ENCODE measurements at regions not wholly inside any gene's neighbourhood (a gene's known extent, or its start where the extent isn't known, plus 50 kb on each side); places are given as distances from the start of the nearest gene placed in this dataset.

DNA sequence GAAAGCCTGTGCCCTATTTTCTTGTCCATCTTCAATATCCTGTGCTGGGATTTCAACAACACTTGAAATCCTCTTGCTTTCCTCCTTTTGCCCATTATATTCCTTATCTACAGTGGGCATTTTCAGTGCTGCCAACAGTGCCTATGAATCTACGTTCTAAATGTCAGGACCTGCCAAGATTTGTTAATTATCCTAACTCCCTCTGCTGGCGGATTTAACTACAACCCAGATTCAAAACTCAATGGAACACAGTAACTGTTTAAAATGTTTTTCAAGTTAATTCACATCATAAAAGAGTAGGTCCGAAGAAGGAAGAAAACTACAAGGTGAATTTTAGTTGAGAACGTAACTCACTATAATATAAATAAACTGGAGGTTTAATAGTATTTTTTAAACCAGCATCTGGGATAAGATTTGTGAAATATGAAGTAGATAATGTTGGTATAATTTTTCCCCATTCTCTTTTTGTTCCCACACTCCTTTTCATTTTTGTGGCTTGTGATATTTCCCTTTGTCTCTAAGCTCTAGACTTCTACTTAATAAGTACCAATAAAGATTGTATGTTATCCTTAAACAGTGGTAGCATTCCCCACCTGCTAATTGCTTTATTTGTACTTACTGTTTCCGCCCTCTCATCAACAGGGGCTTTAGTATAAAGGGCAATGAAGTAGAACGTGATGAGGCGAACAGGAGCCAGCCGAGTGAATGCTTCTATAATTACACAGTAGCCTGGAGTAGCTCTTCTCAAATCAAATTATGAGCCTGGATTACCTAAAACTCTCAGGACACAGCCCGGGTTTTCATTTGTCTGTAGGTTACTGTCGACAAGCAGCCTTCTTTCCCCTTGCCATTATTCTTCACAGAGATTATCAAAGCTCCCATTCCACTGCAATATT lies 302.5 kb upstream of the ATP11B start:
- DNase-seq (ENCODE audit: low read depth in 1 of 2, low spot score in 1 of 2) = peak; percentile 11 to 33
- Histone ChIP-seq H3K4me3 (no peak overlapping the region), H3K27me3 (no peaks in the 10 kb centered on the region), H3K27ac (no peak overlapping the region), H3K9me3 (ENCODE audit: low read depth) (no peaks in the 10 kb centered on the region), H3K4me1 (ENCODE audit: low read depth) (no peaks in the 10 kb centered on the region), H3K36me3 (no peaks in the 10 kb centered on the region)
- TF ChIP-seq, protein P1, sequence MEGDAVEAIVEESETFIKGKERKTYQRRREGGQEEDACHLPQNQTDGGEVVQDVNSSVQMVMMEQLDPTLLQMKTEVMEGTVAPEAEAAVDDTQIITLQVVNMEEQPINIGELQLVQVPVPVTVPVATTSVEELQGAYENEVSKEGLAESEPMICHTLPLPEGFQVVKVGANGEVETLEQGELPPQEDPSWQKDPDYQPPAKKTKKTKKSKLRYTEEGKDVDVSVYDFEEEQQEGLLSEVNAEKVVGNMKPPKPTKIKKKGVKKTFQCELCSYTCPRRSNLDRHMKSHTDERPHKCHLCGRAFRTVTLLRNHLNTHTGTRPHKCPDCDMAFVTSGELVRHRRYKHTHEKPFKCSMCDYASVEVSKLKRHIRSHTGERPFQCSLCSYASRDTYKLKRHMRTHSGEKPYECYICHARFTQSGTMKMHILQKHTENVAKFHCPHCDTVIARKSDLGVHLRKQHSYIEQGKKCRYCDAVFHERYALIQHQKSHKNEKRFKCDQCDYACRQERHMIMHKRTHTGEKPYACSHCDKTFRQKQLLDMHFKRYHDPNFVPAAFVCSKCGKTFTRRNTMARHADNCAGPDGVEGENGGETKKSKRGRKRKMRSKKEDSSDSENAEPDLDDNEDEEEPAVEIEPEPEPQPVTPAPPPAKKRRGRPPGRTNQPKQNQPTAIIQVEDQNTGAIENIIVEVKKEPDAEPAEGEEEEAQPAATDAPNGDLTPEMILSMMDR (IDR thresholded peaks at IDR 0.05; ENCODE audit: low read depth, low read length) = peak; percentile 31

DNA sequence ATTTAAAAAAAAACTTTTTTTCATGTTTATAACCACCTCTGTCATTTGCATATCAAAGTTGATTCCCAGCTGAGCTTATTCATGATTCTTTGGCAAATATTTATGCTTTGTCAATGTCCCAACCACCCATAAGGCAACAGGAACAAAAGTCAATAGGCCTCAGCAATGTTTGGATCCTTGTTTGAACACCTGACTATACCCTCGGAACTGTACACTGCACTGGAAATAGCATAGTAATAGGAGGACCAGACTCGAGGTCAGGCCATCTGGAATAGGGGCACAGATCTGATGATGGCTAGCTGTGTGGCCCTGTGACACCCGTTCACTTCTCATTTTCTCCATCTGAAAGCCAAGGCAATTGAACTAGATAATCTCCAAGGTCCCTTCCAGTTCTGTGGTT lies 301.7 kb upstream of the ATP11B start:
- Histone ChIP-seq H3K36me3 (no peaks in the 10 kb centered on the region), H3K4me1 (ENCODE audit: low read depth) (no peaks in the 10 kb centered on the region), H3K4me3 (no peak overlapping the region), H3K27ac (no peak overlapping the region), H3K9me3 (ENCODE audit: low read depth) (no peaks in the 10 kb centered on the region), H3K27me3 (no peaks in the 10 kb centered on the region)
- no peak for DNase-seq (ENCODE audit: low read depth in 1 of 2, low spot score in 1 of 2)
- TF ChIP-seq, protein P1 (IDR thresholded peaks at IDR 0.05; ENCODE audit: low read depth, low read length) = no peak

DNA sequence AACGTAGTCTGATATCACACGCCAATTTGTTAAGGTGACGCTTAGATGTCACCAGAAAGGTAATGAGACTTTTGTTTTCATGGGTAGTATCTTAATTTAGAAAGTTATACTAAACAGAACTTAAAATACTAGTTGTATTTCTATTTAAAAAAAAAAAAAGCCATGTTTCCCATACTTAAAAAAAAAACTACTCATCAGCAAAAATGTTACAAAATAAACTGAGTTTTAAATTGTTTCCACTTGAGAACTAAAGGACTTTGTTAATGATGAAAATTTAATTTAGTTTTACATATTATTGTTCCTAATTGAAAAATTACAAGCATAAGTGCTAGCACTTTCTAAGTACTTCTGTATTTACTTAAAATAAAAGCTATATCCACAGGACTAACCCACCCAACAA lies 300.8 kb upstream of the ATP11B start:
- H3K27me3 ChIP-seq = no peaks in the 10 kb centered on the region
- no peak for DNase-seq (ENCODE audit: low read depth in 1 of 2, low spot score in 1 of 2)
- TF ChIP-seq, protein P1 (IDR thresholded peaks at IDR 0.05; ENCODE audit: low read depth, low read length) = no peak
- H3K9me3 ChIP-seq (ENCODE audit: low read depth) = no peaks in the 10 kb centered on the region
- H3K36me3 ChIP-seq = no peaks in the 10 kb centered on the region
- H3K27ac ChIP-seq = no peak overlapping the region
- H3K4me1 ChIP-seq (ENCODE audit: low read depth) = no peaks in the 10 kb centered on the region
- no peak overlapping the region for H3K4me3 ChIP-seq

DNA sequence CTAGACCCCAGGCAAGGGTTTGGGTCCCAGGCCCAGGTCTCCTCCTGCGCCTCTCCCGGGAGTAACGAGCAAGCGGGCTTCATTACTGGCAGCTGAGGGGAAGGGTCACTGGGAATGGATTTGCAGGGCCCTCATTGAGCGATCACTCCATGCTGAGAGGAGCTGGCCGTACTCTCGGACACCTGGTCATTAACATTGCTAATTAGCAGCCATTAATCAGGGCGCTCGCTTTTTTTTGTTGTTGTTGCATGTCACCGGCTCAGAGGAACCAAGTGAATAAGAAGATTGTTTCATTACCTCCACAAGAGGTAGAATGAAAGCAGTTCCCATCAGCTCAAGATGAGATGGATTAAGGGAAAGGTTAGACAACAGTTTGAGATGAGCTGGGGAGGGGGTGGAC lies 293.0 kb upstream of the ATP11B start:
- TF ChIP-seq, protein P1 (IDR thresholded peaks at IDR 0.05; ENCODE audit: low read depth, low read length) = no peak
- no peak overlapping the region for H3K4me3 ChIP-seq
- no peaks in the 10 kb centered on the region for H3K9me3 ChIP-seq (ENCODE audit: low read depth)
- H3K27ac ChIP-seq = no peak overlapping the region
- no peak for DNase-seq (ENCODE audit: low read depth in 1 of 2, low spot score in 1 of 2)
- H3K27me3 ChIP-seq = no peaks in the 10 kb centered on the region
- H3K4me1 ChIP-seq (ENCODE audit: low read depth) = no peaks in the 10 kb centered on the region
- H3K36me3 ChIP-seq = no peaks in the 10 kb centered on the region

DNA sequence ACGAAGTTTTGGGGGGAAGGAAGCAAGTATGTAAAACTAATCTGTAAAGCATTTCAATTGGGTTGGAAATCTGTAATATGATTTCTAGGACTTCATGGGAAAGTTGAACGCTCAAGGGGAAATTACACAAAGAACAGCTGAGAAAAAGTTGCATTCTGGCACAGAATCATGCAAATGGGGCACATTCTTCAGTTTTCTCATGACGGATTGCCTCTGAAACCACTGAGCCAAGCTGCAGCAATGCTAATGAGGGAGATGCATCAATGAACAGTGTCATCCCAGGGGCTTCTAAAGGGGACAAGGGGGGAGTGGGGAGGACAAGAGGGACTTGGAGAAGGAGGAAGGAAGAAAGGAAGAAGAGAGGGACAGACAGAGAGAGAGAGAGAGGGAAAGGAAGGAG lies 291.4 kb upstream of the ATP11B start:
- TF ChIP-seq, protein P1 (IDR thresholded peaks at IDR 0.05; ENCODE audit: low read depth, low read length) = no peak
- H3K36me3 ChIP-seq = no peaks in the 10 kb centered on the region
- H3K9me3 ChIP-seq (ENCODE audit: low read depth) = no peaks in the 10 kb centered on the region
- no peak overlapping the region for H3K27ac ChIP-seq
- DNase-seq (ENCODE audit: low read depth in 1 of 2, low spot score in 1 of 2) = no peak
- H3K4me3 ChIP-seq = no peak overlapping the region
- no peaks in the 10 kb centered on the region for H3K27me3 ChIP-seq
- H3K4me1 ChIP-seq (ENCODE audit: low read depth) = no peaks in the 10 kb centered on the region
